Left colon (tissue), 2 donors: ENCODE measurements at regions not wholly inside any gene's neighbourhood (a gene's known extent, or its start where the extent isn't known, plus 50 kb on each side); places are given as distances from the start of the nearest gene placed in this dataset.

Experiments
- ATAC-seq: fragments of 200-7000 bp; cut with Tn5 transposase; one replicate; pipeline ENCODE4 v1.9.1; 2020; ENCODE audit warnings: mild to moderate bottlenecking, moderate library complexity
- DNase-seq, 2 donors: peaks; one replicate each; pipeline ENCODE4 v3.0.0-alpha.2; 2020
- intact Hi-C, 2 donors: fragments of 100-400 bp; cut with DNase I in 1 of 2; cut with micrococcal nuclease in 1 of 2; formaldehyde crosslinking; loops; one replicate each; pipeline versions ENCODE4 v1.11.2 to v1.14.0; 2022; cut with DNase I, micrococcal nuclease
- donor health status: DM: no; HTN: no; CAD: no.
- donor health status: DM: yes; HTN: yes; CAD: no.

DNA sequence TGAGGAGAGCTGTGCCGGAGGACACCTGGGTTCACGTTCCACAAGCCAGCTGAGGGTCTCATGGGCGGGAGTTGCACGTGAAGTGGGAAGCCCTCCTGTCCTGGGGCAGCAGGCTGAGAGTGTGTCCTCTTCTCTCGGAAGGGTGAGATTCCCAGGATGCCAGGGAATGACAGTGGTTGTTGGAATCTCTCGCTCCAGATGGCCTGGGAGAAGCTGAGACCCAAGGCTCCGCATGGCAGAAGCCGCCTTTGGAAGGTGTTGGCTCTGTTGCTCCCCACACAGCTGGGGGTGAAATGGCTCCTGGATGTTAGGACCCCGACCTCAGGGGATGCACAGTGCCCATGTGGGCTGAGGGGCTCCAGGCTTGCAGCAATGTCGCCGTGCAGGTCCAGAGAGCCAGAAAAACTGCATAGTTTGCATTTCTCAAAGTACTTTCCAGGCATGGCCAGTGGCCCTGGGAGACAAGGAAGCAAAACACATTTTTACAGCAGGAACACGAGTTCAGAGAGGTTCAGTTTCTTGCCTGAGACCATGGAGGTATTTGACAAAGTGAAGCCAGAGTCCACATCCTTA lies 153.4 kb downstream of the TMEM18 start:
- ATAC-seq (no peak), DNase-seq (no peak)
- intact Hi-C loops: no loop called here

DNA sequence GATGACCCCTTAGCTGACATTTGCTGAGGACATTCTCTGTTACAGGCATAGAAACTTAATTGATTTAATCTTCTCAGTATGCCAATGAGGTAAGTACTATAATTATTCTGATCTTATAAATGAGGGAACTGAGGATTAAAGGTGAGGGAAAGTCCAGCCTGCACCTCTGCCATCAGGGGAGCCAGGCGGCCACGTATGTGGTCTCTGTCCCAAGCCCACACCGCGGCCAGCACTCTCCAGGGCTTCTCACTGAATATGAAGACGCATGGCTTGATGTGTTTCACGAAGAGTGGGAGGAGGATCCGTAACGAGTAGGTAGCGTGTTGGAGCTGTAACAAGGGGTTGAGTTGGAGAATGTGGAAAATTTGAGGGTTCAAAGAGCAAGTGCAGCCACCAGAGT lies 154.4 kb downstream of the TMEM18 start:
- no peak for DNase-seq
- intact Hi-C loops: no loop called here
- ATAC-seq: no peak

DNA sequence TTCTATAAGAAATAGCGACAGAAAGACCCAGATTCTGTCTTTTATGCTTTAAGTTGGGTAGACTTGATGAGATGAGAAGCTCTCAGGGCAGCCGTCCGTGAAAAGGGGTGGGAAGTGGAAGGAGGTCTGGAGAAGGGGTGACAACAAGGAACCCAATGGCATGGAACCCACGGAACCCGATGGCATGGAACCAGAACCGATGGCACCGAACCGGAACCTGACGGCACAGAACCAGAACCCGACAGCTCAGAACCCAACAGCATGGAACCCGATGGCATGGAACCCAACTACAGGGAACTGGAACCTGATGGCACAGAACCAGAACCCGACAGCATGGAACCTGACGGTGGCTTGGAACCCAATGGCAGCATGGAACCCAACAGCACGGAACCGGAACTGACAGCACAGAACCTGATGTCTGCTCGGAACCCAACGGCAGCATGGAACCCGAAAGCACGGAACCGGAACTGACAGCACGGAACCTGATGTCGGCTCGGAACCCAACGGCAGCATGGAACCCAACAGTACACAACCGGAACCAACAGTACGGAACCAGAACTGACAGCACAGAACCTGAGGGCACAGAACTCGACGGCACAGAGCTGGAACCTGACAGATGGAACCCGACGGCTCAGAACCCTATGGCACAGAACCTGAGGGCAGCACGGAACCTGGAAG lies 155.2 kb downstream of the TMEM18 start:
- intact Hi-C loops: no loop called here
- no peak for ATAC-seq
- DNase-seq: no peak

DNA sequence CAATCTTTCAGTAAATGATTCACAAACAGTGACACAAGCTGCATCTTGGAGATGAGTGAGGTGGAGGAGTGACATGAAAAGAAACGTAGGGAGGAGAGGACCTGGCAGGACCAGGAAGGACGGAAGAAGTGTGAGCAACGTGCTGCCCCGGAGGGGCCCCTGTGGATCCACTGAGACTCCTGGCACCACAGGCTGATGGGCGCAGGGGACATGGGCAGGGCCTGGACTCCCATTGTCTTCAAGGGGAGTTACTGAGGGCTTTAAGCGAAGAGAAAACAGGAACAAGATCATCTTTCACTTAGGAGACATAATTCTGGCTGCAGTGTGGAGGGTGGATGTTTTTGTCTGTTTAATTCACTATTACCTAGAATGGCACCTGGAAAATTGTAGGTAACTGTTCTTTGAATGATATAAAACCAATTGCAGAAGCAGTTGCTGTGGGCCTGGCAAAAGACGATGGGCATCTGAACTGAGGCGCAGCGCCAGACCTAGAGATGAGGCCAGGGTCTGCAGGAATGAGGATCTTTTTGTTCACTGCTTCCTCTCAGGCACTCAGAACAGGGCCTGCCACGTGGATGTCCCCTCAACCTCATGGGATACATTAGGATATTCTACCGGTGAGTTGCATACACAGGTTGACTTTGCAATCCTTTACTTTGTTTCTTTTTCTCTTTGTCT lies 156.4 kb downstream of the TMEM18 start:
- DNase-seq (no peak), ATAC-seq (no peak)
- intact Hi-C loops: no loop called here

DNA sequence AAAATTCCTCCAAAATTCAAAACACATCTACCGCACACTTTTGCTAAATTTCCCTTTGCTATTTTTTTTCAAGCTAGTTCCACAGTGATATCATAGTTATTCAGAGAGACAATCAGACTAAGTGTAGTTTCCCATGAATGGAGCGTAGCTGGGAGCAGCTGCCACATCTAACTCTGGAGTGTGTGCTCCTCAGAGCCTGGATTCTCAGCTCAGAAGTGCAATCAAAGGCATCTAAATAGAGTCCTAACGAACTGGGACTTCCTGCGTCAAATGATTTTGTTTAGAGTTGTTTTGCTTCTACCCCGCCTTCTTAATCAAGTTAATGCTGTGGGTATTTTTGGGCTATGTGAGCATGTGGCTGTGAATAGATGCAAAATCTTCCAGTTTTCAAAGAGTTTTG lies 160.3 kb downstream of the TMEM18 start:
- ATAC-seq (no peak), DNase-seq (no peak)
- intact Hi-C loops: no loop called here

DNA sequence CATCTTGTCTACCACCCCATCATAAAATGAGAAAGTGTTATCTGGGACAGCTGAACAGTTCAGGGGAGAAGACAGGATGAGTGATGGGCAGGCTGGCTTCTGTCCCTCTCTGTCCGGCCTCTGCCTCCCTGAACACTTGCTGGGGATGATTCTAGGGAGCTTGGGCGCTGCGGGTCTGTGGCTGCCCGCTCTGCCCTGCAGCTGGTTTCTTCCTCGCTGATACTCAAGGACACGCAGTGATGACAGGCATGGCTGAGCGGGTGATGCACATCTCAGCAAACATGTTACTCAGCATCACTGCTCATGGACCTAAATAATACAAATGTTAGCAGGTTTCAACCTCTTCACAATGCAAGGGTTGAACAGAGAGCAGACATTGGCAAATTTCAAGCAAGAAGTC lies 161.1 kb downstream of the TMEM18 start:
- ATAC-seq (no peak), DNase-seq (no peak)
- intact Hi-C loops: no loop called here

DNA sequence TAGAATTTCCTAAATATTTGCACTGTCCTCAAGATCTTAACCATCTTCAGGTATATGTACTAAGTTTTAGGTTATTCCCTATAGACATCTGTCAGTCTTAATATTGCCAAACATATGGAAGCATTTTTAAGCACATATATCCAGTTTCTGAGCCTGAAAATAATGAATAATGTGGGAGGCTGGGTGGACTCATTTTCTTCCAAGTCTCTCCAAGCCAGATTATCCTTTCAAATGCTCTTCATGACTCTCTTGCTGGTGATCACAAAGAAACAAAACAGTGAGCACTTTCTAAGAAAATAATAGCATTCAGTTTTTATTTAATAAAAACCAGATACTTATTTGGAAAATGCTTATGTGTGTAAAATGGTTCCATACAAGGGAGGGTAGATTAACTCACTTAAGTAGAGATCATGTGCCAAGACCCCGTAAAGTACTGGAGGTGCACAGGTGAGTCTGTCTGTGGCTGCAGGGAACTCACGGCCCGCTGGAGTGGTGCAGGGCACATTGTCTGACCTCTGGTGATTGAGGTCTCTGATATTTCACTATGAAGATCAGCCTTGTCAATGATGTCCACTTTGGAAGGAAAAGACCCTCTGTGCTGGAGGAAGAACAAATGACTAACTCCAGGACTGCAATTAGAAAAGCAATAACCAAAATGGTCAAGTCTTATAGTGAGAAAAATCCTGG lies 161.6 kb downstream of the TMEM18 start:
- intact Hi-C loops: no loop called here
- ATAC-seq: no peak
- DNase-seq: no peak

DNA sequence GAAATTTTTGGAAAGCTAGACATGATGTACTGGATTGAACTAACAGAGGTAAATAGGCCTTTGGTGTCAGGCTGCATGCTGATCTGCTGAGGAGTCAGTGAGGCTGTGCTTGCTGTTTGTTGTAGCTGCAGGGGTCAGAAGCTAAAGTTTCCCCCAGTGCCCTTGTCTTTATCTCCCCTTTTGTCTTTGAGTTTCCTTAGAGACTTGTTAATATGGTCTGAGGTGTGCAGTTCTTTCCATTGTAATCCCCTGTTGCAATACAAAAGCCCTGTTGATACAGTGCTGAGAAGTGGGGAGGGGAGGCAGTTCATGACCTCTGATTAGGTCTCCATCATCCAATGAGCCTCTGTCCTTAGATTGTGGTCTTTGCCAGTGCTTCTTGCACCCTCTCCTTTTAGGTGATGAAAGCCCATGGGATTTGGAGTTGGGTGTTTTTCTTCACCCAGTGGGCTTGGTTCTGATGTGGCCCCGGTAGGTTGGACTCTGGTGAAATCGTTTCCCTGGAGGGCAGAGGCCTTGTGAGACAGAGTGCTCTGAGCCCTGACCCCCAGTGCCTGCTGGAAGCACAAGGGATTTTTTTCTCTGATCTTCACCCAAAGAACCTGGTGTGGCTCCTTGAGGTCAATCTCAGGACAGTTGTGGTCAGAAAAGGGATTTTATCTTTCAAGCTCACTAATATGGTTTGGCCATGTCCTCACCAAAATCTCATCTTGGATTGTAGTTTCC lies 163.1 kb downstream of the TMEM18 start:
- intact Hi-C loops: no loop called here
- ATAC-seq: no peak
- DNase-seq: no peak

DNA sequence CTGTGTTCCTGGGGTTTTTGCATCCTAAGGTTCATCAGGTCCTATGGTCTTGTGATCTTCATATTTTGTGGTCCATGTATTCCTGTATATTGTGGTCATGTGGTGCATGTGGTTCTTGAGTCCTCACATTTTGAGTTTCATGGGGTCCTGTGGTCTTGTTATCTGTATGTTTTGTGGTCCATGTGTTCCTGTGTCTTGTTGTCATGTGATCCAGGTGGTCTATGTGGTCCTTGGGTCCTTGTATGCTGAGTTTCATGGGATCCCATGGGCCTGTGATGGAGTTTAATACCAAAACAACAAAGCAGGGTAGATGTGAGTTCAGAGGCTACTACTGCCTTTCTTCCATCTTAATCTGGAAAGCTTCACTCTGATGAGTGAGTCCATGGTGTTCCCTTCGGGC lies 166.4 kb downstream of the TMEM18 start:
- intact Hi-C loops: no loop called here
- DNase-seq: no peak

DNA sequence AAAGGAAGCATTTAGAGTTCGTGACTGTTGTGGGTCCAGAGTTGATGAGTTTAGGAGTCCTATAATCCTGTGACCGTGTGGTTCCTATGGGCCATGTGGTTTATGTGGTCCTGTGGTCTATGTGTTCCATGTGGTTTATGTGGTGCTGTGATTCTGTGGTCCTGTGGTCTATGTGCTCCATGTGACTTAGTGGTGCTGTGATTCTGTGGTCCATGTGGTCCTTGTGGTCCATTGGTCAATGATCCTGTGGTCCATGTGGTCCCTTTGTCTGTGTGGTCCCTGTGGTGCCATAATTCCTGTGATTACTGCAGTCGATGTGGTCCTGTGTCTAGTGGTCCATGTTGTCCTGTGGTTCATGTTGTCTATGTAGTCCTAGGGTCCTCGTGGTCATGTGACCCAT lies 167.3 kb downstream of the TMEM18 start:
- DNase-seq: no peak
- no peak for ATAC-seq
- intact Hi-C loops: no loop called here

More for the DNA sequence above, 166.4 kb downstream of the TMEM18 start:
- no peak for ATAC-seq

DNA sequence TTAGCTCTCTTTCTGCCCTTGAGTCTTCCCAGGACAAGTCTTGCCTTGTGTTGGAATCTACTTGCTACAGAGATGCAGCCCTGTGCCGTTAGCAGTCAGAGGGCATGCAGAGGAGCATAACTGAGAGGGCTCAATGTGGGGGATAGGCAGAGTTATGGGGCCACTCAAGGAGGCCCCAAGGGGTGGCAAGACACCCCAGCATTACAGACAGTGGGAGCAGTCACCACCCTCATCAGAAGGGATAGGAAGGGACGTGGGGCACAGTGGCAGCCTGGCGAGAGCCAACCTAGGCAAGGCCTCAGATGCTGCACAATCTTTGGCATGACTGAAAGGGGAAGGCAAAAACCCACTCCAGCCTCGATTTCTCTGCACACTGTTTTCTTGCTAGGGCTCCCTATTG lies 169.1 kb downstream of the TMEM18 start:
- DNase-seq (no peak), ATAC-seq (no peak)
- intact Hi-C loops: no loop called here

DNA sequence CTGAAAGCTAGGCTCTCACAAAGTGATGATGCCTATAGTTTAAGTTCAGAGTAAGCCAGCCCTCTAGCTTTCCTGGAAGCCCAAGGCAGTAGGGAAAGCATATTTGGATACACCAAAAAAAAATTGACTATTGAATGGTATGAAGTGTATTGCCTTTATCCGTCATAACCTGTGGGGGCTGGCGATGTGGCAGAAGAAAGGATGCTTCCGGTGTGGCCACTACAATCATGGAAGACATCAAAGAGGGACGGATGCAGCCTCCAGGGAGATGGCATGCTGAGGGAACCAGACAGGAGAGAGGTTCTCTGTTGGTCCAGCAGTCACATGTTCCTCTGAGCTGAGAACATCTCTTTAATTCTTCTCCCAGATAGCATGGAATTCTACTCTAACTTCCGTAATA lies 170.3 kb downstream of the TMEM18 start:
- no peak for DNase-seq
- intact Hi-C loops: no loop called here
- ATAC-seq: no peak

DNA sequence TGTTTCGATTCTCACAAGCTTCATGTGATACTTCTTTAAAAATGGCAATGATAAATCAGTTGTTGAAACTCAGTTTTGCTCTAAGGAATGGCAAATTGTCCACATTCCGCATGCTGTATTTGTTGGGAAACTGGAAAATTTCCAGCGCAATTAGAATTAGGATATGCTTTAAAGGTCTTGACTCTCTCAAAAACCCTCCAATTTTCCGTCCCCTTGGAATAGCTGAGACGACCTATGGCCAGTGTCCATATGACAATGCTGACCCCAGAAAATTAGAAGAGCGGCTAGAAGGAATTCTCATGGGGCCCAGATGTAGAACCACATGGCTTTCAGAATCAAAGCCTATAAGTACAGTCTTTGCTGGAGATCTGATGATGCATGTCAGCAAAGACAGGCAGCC lies 170.8 kb downstream of the TMEM18 start:
- ATAC-seq: no peak
- intact Hi-C loops: no loop called here
- no peak for DNase-seq

DNA sequence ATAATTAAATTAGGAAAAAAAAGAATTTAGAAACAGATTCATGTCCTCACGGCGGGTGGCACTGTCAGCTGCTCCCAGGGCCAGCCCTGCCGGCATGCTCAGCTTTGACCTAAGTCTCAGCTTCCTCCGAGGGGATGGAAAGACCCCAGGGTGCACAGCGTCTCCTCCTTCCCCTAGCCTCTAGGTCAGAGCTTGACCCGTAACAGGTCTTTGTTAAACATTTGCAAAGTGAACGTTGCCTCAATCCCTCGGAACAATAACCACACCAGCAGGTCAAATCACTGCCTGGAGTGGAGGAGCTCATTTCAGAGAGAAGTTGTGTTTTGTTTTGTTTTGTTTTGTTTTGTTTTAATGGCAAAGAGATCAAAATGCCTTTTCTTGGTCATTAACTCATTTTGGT lies 171.3 kb downstream of the TMEM18 start:
- ATAC-seq: no peak
- no peak for DNase-seq
- intact Hi-C loops: no loop called here

DNA sequence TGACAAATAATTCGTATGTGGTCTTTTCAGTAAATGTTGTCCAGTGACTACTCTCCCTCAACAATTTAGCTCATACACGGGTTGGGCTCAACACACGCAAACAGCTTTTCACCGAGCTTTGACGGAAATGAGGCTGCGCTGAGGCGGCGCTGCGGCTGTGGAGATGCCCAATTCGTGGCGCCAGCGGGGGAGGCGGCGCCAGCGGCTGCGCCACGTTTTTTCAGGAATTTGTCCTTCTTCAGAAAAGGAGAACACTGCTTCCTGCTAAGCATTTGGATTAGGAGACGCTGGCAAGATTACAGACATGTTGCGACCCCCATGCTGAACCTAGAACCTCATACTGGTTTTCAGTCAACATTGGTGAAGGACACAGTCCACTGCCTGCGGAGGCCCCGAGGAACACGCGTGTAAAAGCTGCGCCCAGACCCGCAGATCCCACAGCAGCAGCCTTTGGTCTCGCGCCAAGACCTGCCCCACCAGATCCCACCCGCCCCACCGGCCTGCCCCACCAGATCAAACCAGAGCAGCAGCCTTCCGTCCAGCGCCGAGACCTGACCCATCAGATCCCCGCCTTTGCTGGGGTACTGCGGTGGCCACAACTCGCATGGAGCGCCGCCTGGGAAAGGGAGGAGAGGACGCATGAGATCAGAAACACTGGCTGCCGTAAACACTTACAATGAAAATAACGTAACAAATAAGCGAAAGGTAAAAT lies 173.8 kb downstream of the TMEM18 start:
- no peak for DNase-seq
- no peak for ATAC-seq
- intact Hi-C loops: no loop called here

DNA sequence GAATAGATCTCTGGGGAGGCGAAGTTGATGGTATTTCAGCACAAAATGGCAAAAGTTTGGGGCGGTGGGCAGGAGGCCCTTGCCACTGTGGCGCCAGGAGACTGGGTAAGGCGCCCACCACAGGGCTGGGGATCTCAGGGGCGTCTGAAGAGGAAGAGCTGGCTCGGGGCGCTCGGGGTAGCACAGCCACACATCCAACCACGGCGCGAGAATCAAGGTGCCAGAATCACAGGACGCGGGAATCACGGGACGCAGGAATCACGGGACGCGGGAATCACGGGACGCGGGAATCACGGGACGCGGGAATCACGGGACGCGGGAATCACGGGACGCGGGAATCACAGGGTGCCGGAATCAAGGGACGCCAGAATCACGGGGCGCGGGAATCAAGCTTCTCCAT lies 174.4 kb downstream of the TMEM18 start:
- no peak for DNase-seq
- ATAC-seq: no peak
- intact Hi-C loops: no loop called here

DNA sequence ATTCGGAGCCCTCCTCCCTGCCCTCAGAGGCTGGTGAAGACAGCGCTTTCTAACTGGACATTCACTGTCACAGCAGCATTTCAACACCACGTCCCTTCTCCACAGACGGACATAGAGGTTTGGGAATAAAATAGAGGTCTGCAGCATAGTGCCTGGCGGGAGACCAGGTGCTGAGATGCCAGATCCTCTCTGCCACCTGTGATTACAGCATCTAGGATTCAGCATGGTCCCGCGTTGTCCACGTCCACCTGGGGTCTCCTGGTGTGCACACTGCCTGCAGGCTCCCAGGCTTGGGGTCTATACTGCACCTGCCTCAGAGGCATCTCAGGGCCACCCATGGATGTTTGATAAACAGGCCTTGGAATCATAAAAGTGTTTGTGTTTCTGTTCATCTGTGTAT lies 175.5 kb downstream of the TMEM18 start:
- DNase-seq: no peak
- no peak for ATAC-seq
- intact Hi-C loops: no loop called here

DNA sequence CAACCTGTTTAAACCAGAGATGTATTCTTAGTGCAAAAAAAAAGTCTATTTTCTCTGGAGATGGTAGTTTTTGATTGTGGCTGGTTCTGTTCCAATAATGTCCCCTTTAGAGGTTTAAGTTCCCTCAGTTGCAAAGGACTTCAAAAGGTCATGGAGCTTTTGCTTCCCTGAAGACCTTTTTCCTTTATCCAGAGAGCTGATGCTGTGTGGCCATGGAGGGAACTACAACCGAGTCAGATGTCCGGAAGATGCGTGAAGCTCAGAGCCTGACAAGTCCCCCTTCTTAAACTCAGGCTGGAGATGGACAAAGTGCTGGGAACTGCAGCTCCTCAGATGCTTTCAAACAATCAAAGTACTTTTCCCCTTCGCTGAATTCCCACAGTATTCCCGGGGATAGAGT lies 176.1 kb downstream of the TMEM18 start:
- intact Hi-C loops: no loop called here
- ATAC-seq: no peak
- DNase-seq: no peak

DNA sequence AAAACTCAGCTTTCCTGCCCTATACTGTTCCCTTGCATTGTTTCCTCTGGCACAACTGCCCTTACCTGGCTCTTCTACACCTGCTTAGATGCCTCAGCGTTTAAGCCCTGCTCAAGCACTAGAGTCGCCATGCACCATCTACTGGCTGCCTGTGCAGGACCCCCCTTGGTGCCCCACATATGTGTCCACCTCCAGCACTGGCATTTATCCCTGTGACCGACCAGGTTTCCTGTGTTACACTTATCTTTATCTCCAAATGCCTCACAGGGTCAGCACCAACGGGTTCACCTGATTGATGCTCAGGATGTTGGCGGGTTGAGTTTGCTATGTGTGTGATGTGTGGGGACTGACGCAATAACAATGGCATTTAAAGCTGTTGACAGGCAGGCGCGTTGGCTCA lies 177.5 kb downstream of the TMEM18 start:
- ATAC-seq: no peak
- intact Hi-C loops: no loop called here
- no peak for DNase-seq
